OCI-LY3 (cell line): ENCODE measurements at regions not wholly inside any gene's neighbourhood (a gene's known extent, or its start where the extent isn't known, plus 50 kb on each side); places are given as distances from the start of the nearest gene placed in this dataset.

ENCODE experiments used
- CTCF ChIP-seq: fragments of 200-600, 300-600 bp; sonication (generic); IDR thresholded peaks from 2 replicates; pipeline ENCODE4 v1.5.1; 2014; ENCODE audit warnings: antibody characterized with exemption, low read length, low read depth
- EZH2phosphoT487 ChIP-seq: fragments of 200-600 bp; shearing (Covaris generic); IDR thresholded peaks from 2 replicates; pipeline ENCODE4 v1.6.1; 2018; ENCODE audit warnings: antibody characterized with exemption, mixed run types, low read depth

GRCh38 chr7:152489044-152489443 lies 53.2 kb upstream of the KMT2C start:
- TF ChIP-seq CTCF: no peak
- no peak for TF ChIP-seq EZH2phosphoT487
